Cardiac fibroblast (primary cell): ENCODE measurements at regions not wholly inside any gene's neighbourhood (a gene's known extent, or its start where the extent isn't known, plus 50 kb on each side); places are given as distances from the start of the nearest gene placed in this dataset.

Experiments used
- DNase-seq, 2 donors: peaks; one replicate each; pipeline versions ENCODE4 v3.0.0 to v3.0.0-alpha.2; 2010; ENCODE audit warnings: low read depth in 2 of 2
- H3K4me3 ChIP-seq, 2 donors: replicated peaks in 1 of 2; 1 replicate in 1 of 2; 2 replicates in 1 of 2; pipeline ENCODE4 v1.5.1; 2011; ENCODE audit warnings: low read depth in 2 of 2, low read length in 2 of 2, mild to moderate bottlenecking in 2 of 2, moderate library complexity in 1 of 2
- CTCF ChIP-seq: IDR thresholded peaks from one replicate; pipeline ENCODE4 v1.5.1; 2011; ENCODE audit warnings: low read depth, mild to moderate bottlenecking, low read length, inconsistent platforms

GRCh38 chr5:167673942-167674341 lies 617.5 kb upstream of the WWC1 start:
- no peak for DNase-seq
- no peak overlapping the region for H3K4me3 ChIP-seq
- no peak for TF ChIP-seq CTCF

- no peak for TF ChIP-seq CTCF
- no peak overlapping the region for H3K4me3 ChIP-seq
- peak in 1 of 2 donors; percentile 33 for DNase-seq
These were observed 613.0 kb upstream of the WWC1 start for GRCh38 chr5:167678481-167678880.

- no peak for TF ChIP-seq CTCF
- peak; percentile 14 to 15 for DNase-seq
These were observed 607.2 kb upstream of the WWC1 start for GRCh38 chr5:167684251-167684650.

GRCh38 chr5:167688341-167689130 lies 602.9 kb upstream of the WWC1 start:
- TF ChIP-seq CTCF, result no peak
- H3K4me3 ChIP-seq, result no peak overlapping the region
- DNase-seq, result peak; percentile 4 to 34

More at GRCh38 chr5:167684251-167684650, 607.2 kb upstream of the WWC1 start:
- H3K4me3 ChIP-seq, result no peak overlapping the region

GRCh38 chr5:167694325-167695147 lies 596.9 kb upstream of the WWC1 start:
- TF ChIP-seq CTCF, result no peak
- H3K4me3 ChIP-seq, result no peak overlapping the region

GRCh38 chr5:167696558-167697314 lies 594.7 kb upstream of the WWC1 start:
- no peak for DNase-seq
- no peak for TF ChIP-seq CTCF
- H3K4me3 ChIP-seq, result no peak overlapping the region

More at GRCh38 chr5:167694325-167695147, 596.9 kb upstream of the WWC1 start:
- no peak for DNase-seq
